CD4-positive, alpha-beta T cell (primary cell): ENCODE measurements at regions not wholly inside any gene's neighbourhood (a gene's known extent, or its start where the extent isn't known, plus 50 kb on each side); places are given as distances from the start of the nearest gene placed in this dataset.

Experiments used
- ATAC-seq: fragments of 200-7000 bp; cut with Tn5 transposase; one replicate; pipeline ENCODE4 v1.10.0; 2022; ENCODE audit warnings: mild to moderate bottlenecking; ENCODE audit not compliant: poor library complexity
- CTCF ChIA-PET: fragments of 350-600 bp; sonication (Branson Sonifier 250); formaldehyde crosslinking; loops from one replicate; lab custom pipeline; 2021; ENCODE audit warnings: antibody characterized with exemption, inconsistent platforms; lab: Charles Lee
- POLR2A ChIA-PET: fragments of 350-600 bp; sonication (Branson Sonifier 250); formaldehyde crosslinking; loops from one replicate; lab custom pipeline; 2021; ENCODE audit warnings: antibody characterized with exemption, inconsistent platforms; lab: Charles Lee
- DNase-seq, 14 experiments: peaks; one replicate each; pipeline ENCODE4 v3.0.0-alpha.2; 2013 to 2020; ENCODE audit warnings: mixed read lengths in 2 of 14
- H3K27ac ChIP-seq, 2 donors: one replicate each; pipeline versions ENCODE4 v1.5.1 to v1.7.0; 2013; ENCODE audit warnings: low read length in 2 of 2, low read depth in 1 of 2, mild to moderate bottlenecking in 1 of 2
- H3K27me3 ChIP-seq, 2 experiments: 1 replicate in 1 of 2; 2 replicates in 1 of 2; pipeline versions ENCODE4 v1.6.1 to v1.7.0; 2013; ENCODE audit warnings: low read length in 2 of 2, control low read depth in 1 of 2, mild to moderate bottlenecking in 1 of 2, moderate library complexity in 1 of 2; ENCODE audit not compliant: insufficient read depth in 2 of 2, control insufficient read depth in 1 of 2
- H3K36me3 ChIP-seq: one replicate; pipeline ENCODE4 v1.6.1; 2013; ENCODE audit warnings: low read length, control low read depth; ENCODE audit not compliant: insufficient read depth
- H3K4me1 ChIP-seq: one replicate; pipeline ENCODE4 v1.6.1; 2013; ENCODE audit warnings: low read length, control low read depth; ENCODE audit not compliant: insufficient read depth
- H3K4me3 ChIP-seq: one replicate; pipeline ENCODE4 v1.5.1; 2013; ENCODE audit warnings: mild to moderate bottlenecking, low read length, moderate library complexity
- H3K9me3 ChIP-seq, 2 experiments: 1 replicate in 1 of 2; 2 replicates in 1 of 2; pipeline versions ENCODE4 v1.6.1 to v1.7.0; 2013; ENCODE audit warnings: low read length in 2 of 2, mild to moderate bottlenecking in 2 of 2, control low read depth in 1 of 2, moderate library complexity in 1 of 2; ENCODE audit not compliant: control insufficient read depth in 1 of 2, insufficient read depth in 1 of 2
- H3K27ac Mint-ChIP-seq: one replicate; pipeline ENCODE4 v1.8.0; 2020; ENCODE audit warnings: mixed read lengths
- H3K27me3 Mint-ChIP-seq: one replicate; pipeline ENCODE4 v1.8.0; 2021; ENCODE audit warnings: mixed read lengths
- H3K36me3 Mint-ChIP-seq: one replicate; pipeline ENCODE4 v1.8.0; 2021; ENCODE audit warnings: low read depth, mixed read lengths
- H3K4me1 Mint-ChIP-seq: one replicate; pipeline ENCODE4 v1.8.0; 2021; ENCODE audit warnings: low read depth, mixed read lengths
- H3K4me3 Mint-ChIP-seq: one replicate; pipeline ENCODE4 v1.8.0; 2020; ENCODE audit warnings: mild to moderate bottlenecking, mixed read lengths
- H3K9me3 Mint-ChIP-seq: one replicate; pipeline ENCODE4 v1.8.0; 2020; ENCODE audit warnings: mixed read lengths
- intact Hi-C, 2 experiments: fragments of 100-400 bp; cut with DNase I in 1 of 2; cut with micrococcal nuclease in 1 of 2; formaldehyde crosslinking; loops; one replicate each; pipeline versions ENCODE4 v1.15.1 to v1.9.0; 2023 to 2025; cut with DNase I, micrococcal nuclease
- TF ChIP-seq, protein P1 (sequence below): fragments of 200-600 bp; IDR thresholded peaks from one replicate; pipeline ENCODE4 v1.8.0; 2022; ENCODE audit warnings: antibody characterized with exemption, mild to moderate bottlenecking

DNA sequence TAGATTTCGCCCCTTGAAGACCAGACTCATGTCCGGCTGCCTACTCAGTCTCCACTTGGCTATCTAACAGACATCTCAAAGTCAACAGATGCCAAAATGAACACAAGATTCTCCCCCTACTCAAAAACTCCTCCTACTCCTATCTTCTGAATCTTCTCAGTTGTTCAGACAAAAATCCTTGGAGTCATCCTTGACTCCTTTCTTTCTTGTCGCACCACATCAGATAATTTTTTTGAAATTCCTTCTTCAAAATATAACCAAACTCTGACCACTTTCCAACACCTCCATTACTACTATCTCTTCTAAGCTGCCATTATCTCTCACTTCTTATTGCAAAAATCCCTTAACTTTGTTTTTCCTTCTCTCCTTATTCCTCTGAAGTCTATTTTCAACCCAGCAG lies 141.9 kb upstream of the SLC7A14 start:
- no peaks in the 10 kb centered on the region for H3K9me3 ChIP-seq
- no peak overlapping the region for H3K4me3 ChIP-seq
- H3K36me3 ChIP-seq = no peaks in the 10 kb centered on the region
- TF ChIP-seq, protein P1, sequence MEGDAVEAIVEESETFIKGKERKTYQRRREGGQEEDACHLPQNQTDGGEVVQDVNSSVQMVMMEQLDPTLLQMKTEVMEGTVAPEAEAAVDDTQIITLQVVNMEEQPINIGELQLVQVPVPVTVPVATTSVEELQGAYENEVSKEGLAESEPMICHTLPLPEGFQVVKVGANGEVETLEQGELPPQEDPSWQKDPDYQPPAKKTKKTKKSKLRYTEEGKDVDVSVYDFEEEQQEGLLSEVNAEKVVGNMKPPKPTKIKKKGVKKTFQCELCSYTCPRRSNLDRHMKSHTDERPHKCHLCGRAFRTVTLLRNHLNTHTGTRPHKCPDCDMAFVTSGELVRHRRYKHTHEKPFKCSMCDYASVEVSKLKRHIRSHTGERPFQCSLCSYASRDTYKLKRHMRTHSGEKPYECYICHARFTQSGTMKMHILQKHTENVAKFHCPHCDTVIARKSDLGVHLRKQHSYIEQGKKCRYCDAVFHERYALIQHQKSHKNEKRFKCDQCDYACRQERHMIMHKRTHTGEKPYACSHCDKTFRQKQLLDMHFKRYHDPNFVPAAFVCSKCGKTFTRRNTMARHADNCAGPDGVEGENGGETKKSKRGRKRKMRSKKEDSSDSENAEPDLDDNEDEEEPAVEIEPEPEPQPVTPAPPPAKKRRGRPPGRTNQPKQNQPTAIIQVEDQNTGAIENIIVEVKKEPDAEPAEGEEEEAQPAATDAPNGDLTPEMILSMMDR = no peak
- Mint-ChIP-seq H3K27ac (no peak overlapping the region), H3K27me3 (peaks cover 16% of the 10 kb centered on the region), H3K4me1 (no peaks in the 10 kb centered on the region), H3K36me3 (no peaks in the 10 kb centered on the region), H3K4me3 (no peak overlapping the region), H3K9me3 (no peaks in the 10 kb centered on the region)
- ChIA-PET CTCF (no interaction called here), POLR2A (no interaction called here)
- H3K27ac ChIP-seq = no peak overlapping the region
- ATAC-seq = no peak
- intact Hi-C loops = no loop called here
- no peaks in the 10 kb centered on the region for H3K4me1 ChIP-seq
- H3K27me3 ChIP-seq = peaks cover 0 to 7% of the 10 kb centered on the region in 2 experiments
- no peak for DNase-seq

DNA sequence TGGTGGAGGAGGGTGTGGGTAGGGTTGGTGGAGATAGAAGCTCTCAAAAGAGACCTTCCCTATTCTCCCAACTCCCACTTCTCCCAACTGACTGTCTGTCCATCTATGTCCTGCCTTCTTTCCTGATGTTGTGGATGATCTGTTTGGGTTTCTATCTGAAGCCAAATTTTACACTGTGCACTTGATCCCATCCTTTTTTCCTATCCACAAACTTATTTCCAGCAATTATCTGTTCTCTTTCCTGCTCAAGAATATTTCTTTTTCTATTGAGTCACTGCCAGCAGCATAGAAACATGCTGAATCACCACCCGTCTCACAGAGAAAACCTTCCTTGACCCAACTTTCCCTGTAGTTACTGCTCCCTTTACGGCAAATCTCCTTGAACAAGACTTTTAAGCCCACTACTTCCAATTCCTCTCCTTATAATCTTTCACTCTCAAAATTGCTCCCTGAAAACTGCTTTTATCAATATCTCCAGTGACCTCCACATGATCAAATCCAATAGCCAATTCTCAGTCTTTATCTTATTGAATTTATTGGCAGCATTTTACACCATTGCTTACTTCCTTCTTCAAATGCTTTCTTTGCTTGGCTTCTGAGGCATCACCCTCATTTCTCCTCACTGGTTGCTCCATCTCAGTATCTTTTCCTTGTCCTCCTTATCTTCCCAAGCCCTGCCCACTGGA lies 141.2 kb upstream of the SLC7A14 start:
- CTCF ChIA-PET = no interaction called here
- H3K27me3 Mint-ChIP-seq = peaks cover 13% of the 10 kb centered on the region

DNA sequence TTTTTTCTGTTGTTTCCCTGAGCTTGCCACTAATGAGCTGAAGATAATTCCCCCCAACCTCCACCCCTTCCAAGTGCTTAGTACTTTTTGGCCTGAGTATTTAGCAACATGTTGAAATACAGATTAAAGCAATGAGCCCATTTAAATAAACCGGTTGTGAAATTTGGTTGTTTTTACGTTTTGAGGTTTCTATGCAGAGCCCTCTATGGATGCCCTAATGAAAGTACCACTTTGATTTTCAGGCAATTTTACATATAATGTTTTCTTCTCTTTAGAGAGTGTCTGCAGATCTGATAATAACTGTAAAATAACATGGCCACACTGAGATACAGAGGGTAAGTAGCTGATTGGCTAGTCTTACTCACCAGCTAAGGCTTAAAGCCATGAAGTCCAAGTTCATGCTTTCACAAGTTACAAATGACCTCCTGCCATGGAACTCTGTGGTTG lies 139.4 kb upstream of the SLC7A14 start:
- no peak overlapping the region for H3K27ac Mint-ChIP-seq
- CTCF ChIA-PET = no interaction called here
- TF ChIP-seq, protein P1 = no peak

More for the DNA sequence above, 141.2 kb upstream of the SLC7A14 start:
- no peak overlapping the region for H3K4me3 Mint-ChIP-seq
- ATAC-seq (no peak), DNase-seq (no peak)
- TF ChIP-seq, protein P1 = no peak
- no peak overlapping the region for H3K27ac ChIP-seq
- no peaks in the 10 kb centered on the region for H3K9me3 Mint-ChIP-seq
- H3K4me1 Mint-ChIP-seq = no peaks in the 10 kb centered on the region
- H3K36me3 Mint-ChIP-seq = no peaks in the 10 kb centered on the region
- H3K36me3 ChIP-seq = no peaks in the 10 kb centered on the region
- H3K9me3 ChIP-seq = no peaks in the 10 kb centered on the region
- POLR2A ChIA-PET = no interaction called here
- no peak overlapping the region for H3K27ac Mint-ChIP-seq
- H3K4me1 ChIP-seq = no peaks in the 10 kb centered on the region
- peaks cover 0 to 7% of the 10 kb centered on the region in 2 experiments for H3K27me3 ChIP-seq
- no peak overlapping the region for H3K4me3 ChIP-seq
- intact Hi-C loops = no loop called here

More for the DNA sequence above, 139.4 kb upstream of the SLC7A14 start:
- intact Hi-C loops = no loop called here
- Mint-ChIP-seq H3K27me3 (peaks cover 11% of the 10 kb centered on the region), H3K4me1 (no peaks in the 10 kb centered on the region), H3K4me3 (no peak overlapping the region), H3K9me3 (no peaks in the 10 kb centered on the region), H3K36me3 (no peaks in the 10 kb centered on the region)
- Histone ChIP-seq H3K9me3 (no peaks in the 10 kb centered on the region), H3K27me3 (peaks cover 0 to 7% of the 10 kb centered on the region in 2 experiments), H3K4me3 (no peak overlapping the region), H3K36me3 (no peaks in the 10 kb centered on the region), H3K4me1 (no peaks in the 10 kb centered on the region), H3K27ac (no peak overlapping the region)
- DNase-seq (no peak), ATAC-seq (no peak)
- POLR2A ChIA-PET = no interaction called here
